SK-N-MC (cell line): ENCODE measurements at regions not wholly inside any gene's neighbourhood (a gene's known extent, or its start where the extent isn't known, plus 50 kb on each side); places are given as distances from the start of the nearest gene placed in this dataset.

Experiments
- EZH2 ChIP-seq: fragments of 200-600 bp; sonication (generic); IDR thresholded peaks from one replicate; pipeline ENCODE4 v1.6.1; 2017; ENCODE audit warnings: antibody characterized with exemption
- POLR2AphosphoS5 ChIP-seq: IDR thresholded peaks from 2 replicates; pipeline ENCODE4 v1.6.1; 2012; ENCODE audit warnings: mild to moderate bottlenecking, low read depth, low read length, borderline replicate concordance

DNA sequence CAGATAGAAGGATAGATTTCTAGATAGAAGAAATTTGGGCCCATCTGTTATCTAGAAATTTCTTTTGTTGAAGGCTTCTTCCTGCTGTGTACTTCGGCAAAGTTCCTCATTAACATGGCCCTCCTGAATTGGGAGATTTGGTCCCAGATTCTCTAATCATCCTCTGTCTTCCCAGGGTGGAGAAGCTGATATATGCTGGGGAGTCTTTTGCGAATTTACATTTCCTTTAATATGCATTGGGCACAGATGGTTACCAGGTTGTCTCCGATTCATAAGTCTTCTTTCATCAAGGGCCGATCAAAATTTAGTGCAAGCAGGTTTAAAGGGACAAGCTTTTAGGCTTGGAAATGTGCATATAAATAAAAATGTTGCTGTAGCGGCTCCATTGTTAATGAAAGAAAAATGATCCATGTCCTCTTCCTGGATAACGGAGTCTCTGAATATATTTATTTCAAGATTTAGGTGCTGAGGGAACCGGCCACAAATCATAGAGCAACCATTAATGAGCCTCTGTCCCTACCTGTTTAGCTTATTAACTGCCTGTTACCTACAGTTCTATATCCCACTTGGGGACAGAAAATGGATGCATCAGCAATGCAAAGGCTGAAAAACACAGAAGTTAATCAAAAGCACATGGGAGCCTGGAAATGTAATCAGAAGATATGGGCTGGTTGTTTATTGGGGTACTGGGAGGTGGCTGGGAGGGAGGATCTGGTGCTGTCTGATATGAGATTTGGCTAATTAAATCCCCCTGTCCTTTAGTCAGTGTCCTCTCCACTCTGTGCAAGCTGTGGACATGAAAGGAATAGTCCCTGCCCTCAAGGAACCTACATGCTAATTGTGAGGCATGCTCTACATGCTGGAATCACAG lies 234.7 kb downstream of the MAN2A1 start:
- TF ChIP-seq POLR2AphosphoS5 (no peak), EZH2 (no peak)
